Stimulated activated naive CD8-positive, alpha-beta T cell treated with anti-CD3 and anti-CD28 coated beads, Interleukin-15, Interleukin-2, amounts not matched to agents 100 ng/mL and 50 ng/mL, for 24 hours (primary cell): ENCODE measurements at regions not wholly inside any gene's neighbourhood (a gene's known extent, or its start where the extent isn't known, plus 50 kb on each side); places are given as distances from the start of the nearest gene placed in this dataset.
"Not testable (repeated sequence)": the region's sequence is repeated elsewhere in the genome, so short reads cannot be mapped to it uniquely, and the experiment has no call there.

Experiments
- H3K27ac Mint-ChIP-seq: one replicate; pipeline ENCODE4 v1.8.0; 2021; ENCODE audit warnings: mild to moderate bottlenecking, mixed read lengths
- H3K27me3 Mint-ChIP-seq: one replicate; pipeline ENCODE4 v1.8.0; 2021; ENCODE audit warnings: mixed read lengths
- H3K36me3 Mint-ChIP-seq: one replicate; pipeline ENCODE4 v1.8.0; 2021; ENCODE audit warnings: low read depth, mixed read lengths
- H3K4me1 Mint-ChIP-seq: one replicate; pipeline ENCODE4 v1.8.0; 2021; ENCODE audit warnings: low read depth, mixed read lengths
- H3K4me3 Mint-ChIP-seq: one replicate; pipeline ENCODE4 v1.8.0; 2021; ENCODE audit warnings: mild to moderate bottlenecking, mixed read lengths
- H3K9me3 Mint-ChIP-seq: one replicate; pipeline ENCODE4 v1.8.0; 2021; ENCODE audit warnings: mixed read lengths

DNA sequence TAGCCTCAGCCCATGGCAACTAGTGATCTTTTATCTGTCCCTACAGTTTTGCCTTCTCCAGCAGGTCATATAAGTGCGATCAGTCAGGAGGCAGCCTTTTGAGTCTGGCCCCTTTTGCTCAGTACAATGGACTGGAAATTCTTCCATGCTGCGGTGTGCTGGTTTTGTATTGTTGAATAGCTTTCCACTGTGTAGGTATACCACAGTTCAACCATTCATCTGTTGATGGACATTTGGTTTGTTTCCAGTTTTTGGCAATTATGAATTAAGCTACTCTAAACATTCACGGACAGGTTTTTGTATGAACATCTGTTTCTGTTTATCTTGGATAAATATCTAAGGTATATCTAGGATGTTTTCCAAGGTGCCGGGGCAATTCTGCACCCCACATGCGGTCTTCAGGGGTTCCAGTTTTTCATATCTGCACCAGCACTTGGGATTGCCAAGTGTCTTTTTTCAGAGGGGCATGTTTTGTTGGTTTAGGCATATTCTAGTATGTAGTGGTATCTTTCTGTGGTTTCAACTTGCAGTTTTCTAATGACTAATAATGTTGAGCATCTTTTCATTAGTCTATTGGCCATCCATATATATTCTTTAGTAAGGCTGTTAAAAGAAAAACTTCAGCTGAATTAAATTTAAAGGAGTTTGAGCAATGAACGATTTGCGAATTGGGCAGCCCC is 141.0 kb downstream of the TFAP2C start:
- no peaks in the 10 kb centered on the region for H3K4me1 Mint-ChIP-seq
- H3K4me3 Mint-ChIP-seq: no peak overlapping the region
- no peaks in the 10 kb centered on the region for H3K36me3 Mint-ChIP-seq
- H3K27ac Mint-ChIP-seq: no peak overlapping the region
- H3K27me3 Mint-ChIP-seq: no peaks in the 10 kb centered on the region
- H3K9me3 Mint-ChIP-seq: no peaks in the 10 kb centered on the region

- H3K9me3 Mint-ChIP-seq: no peaks in the 10 kb centered on the region
- H3K27ac Mint-ChIP-seq: no peak overlapping the region
- no peaks in the 10 kb centered on the region for H3K27me3 Mint-ChIP-seq
- no peaks in the 10 kb centered on the region for H3K36me3 Mint-ChIP-seq
- no peaks in the 10 kb centered on the region for H3K4me1 Mint-ChIP-seq
- no peak overlapping the region for H3K4me3 Mint-ChIP-seq
Observed at GRCh38 chr20:56773749-56774148, 144.6 kb downstream of the TFAP2C start.

DNA sequence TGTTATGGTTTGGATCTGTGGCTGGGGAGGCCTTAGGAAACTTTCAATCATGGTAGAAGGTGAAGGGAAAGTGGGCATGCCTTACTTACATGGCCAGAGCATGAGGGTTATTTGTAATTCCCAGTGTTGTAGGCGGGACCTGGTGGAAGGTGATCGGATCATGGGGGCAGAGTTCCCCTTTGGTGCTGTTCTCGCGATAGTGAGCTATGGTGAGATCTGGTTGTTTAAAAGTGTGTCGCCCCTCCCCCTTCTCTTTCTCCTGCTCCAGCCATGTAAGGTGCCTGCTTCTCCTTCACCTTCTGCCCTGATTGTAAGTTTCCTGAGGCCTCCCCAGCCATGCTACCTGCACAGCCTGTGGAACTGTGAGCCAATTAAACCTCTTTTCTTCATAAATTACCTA is 145.8 kb downstream of the TFAP2C start:
- Mint-ChIP-seq H3K36me3 (no peaks in the 10 kb centered on the region), H3K9me3 (no peaks in the 10 kb centered on the region), H3K27ac (no peak overlapping the region), H3K27me3 (peaks cover under 1% of the 10 kb centered on the region), H3K4me1 (no peaks in the 10 kb centered on the region), H3K4me3 (no peak overlapping the region)

- no peaks in the 10 kb centered on the region for H3K4me1 Mint-ChIP-seq
- no peak overlapping the region for H3K27ac Mint-ChIP-seq
- H3K9me3 Mint-ChIP-seq: no peaks in the 10 kb centered on the region
- H3K4me3 Mint-ChIP-seq: no peak overlapping the region
- H3K36me3 Mint-ChIP-seq: no peaks in the 10 kb centered on the region
- H3K27me3 Mint-ChIP-seq: peaks cover 4% of the 10 kb centered on the region
Observed at GRCh38 chr20:56776345-56776744, 147.2 kb downstream of the TFAP2C start.

- no peak overlapping the region for H3K4me3 Mint-ChIP-seq
- no peaks in the 10 kb centered on the region for H3K36me3 Mint-ChIP-seq
- H3K4me1 Mint-ChIP-seq: no peaks in the 10 kb centered on the region
Observed at GRCh38 chr20:56778765-56779195, 149.7 kb downstream of the TFAP2C start.

GRCh38 chr20:56779452-56780143 is 150.5 kb downstream of the TFAP2C start:
- Mint-ChIP-seq H3K27me3 (peaks cover 4% of the 10 kb centered on the region), H3K9me3 (no peaks in the 10 kb centered on the region), H3K4me1 (no peaks in the 10 kb centered on the region), H3K4me3 (no peak overlapping the region), H3K27ac (no peak overlapping the region), H3K36me3 (no peaks in the 10 kb centered on the region)

More at GRCh38 chr20:56778765-56779195, 149.7 kb downstream of the TFAP2C start:
- Mint-ChIP-seq H3K27me3 (peaks cover 4% of the 10 kb centered on the region), H3K9me3 (no peaks in the 10 kb centered on the region), H3K27ac (no peak overlapping the region)

GRCh38 chr20:56780266-56780665 is 151.2 kb downstream of the TFAP2C start:
- Mint-ChIP-seq H3K9me3 (no peaks in the 10 kb centered on the region), H3K27me3 (peaks cover 4% of the 10 kb centered on the region), H3K27ac (no peak overlapping the region), H3K36me3 (no peaks in the 10 kb centered on the region), H3K4me3 (no peak overlapping the region), H3K4me1 (no peaks in the 10 kb centered on the region)

DNA sequence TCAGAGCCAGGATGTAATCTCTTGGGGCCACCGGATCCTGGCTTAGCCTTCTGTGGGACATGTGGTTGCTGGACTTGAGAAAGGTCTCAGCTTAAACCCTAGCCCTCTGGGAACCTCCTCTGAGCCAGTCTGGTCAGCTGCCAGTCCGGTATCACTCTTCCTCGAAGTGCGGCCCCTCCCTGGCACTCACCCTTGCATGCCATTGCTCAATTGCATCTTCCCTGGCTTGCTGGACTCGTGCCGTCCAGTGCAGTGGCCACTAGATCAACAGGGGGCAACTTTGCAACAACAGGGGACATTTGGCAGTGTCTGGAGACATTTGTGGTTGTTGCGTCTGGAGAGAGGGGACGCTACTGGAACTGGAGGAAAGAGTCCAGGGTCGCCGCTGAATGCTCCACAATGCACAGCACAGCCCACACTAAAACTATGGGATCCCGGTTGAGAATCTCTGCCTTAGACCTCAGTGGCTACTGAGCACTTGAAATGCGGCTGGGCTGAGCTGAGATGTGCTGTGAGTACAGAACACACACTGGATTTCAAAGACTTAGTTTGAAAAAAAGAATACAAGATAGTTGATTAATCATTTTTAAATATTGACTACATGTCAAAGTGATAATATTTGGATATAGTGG is 152.1 kb downstream of the TFAP2C start:
- H3K27me3 Mint-ChIP-seq: peaks cover 4% of the 10 kb centered on the region
- no peaks in the 10 kb centered on the region for H3K36me3 Mint-ChIP-seq
- H3K9me3 Mint-ChIP-seq: no peaks in the 10 kb centered on the region
- no peak overlapping the region for H3K27ac Mint-ChIP-seq
- H3K4me3 Mint-ChIP-seq: no peak overlapping the region
- no peaks in the 10 kb centered on the region for H3K4me1 Mint-ChIP-seq

DNA sequence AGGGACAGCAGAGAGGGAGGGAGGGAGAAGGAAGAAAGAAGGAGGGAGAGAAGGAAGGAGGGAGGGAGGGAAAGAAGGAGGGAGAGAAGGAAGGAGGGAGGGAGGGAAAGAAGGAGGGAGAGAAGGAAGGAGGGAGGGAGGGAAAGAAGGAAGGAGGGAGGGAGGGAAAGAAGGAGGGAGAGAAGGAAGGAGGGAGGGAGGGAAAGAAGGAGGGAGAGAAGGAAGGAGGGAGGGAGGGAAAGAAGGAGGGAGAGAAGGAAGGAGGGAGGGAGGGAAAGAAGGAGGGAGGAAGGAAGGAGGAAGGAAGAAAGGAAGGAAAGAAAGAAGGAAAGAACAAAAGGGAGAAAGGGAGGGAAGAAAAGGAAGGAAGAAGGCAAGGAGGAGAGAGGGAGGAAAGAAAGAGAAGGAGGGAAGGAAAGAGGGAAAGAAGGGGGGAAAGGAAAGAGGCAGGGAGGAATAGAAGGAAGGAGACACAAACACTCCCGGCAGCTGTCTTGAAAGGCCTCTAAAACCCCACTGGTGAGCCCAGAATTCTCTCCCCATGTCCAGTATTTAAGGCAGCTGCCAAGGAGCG is 153.0 kb downstream of the TFAP2C start:
- H3K27me3 Mint-ChIP-seq, H3K4me1 Mint-ChIP-seq, H3K4me3 Mint-ChIP-seq, H3K27ac Mint-ChIP-seq, H3K36me3 Mint-ChIP-seq, H3K9me3 Mint-ChIP-seq: not testable (repeated sequence)

- H3K4me1 Mint-ChIP-seq, H3K27me3 Mint-ChIP-seq, H3K9me3 Mint-ChIP-seq, H3K4me3 Mint-ChIP-seq, H3K36me3 Mint-ChIP-seq, H3K27ac Mint-ChIP-seq: not testable (repeated sequence)
Observed at GRCh38 chr20:56782814-56783213, 153.7 kb downstream of the TFAP2C start.

- Mint-ChIP-seq H3K27ac (no peak overlapping the region), H3K4me1 (no peaks in the 10 kb centered on the region), H3K4me3 (no peak overlapping the region), H3K36me3 (no peaks in the 10 kb centered on the region), H3K9me3 (no peaks in the 10 kb centered on the region), H3K27me3 (peaks cover 4% of the 10 kb centered on the region)
Observed at GRCh38 chr20:56783826-56784225, 154.7 kb downstream of the TFAP2C start.

DNA sequence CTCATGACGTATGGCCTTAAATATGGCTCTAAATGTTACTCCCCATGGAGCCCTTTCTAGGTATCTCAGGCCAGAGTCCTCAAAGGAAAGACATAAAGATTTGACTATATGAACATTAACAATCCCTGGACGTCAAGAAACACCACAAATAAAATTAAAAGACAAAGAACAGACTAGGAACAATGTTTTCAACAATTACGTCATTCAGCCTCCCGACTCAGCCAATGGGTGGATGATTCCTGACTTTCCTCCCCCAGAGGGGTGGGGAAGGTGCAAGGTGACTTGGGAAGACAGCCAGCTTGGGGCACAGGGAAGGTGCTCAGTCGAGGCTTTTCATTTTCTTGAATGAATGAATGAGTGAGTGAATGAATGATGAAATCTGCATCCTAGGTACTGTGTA is 157.4 kb downstream of the TFAP2C start:
- Mint-ChIP-seq H3K4me1 (no peaks in the 10 kb centered on the region), H3K4me3 (no peak overlapping the region), H3K9me3 (no peaks in the 10 kb centered on the region), H3K27me3 (no peaks in the 10 kb centered on the region), H3K36me3 (no peaks in the 10 kb centered on the region), H3K27ac (no peak overlapping the region)

- Mint-ChIP-seq H3K9me3 (no peaks in the 10 kb centered on the region), H3K36me3 (no peaks in the 10 kb centered on the region), H3K27ac (no peak overlapping the region), H3K4me1 (no peaks in the 10 kb centered on the region), H3K4me3 (no peak overlapping the region), H3K27me3 (no peaks in the 10 kb centered on the region)
Observed at GRCh38 chr20:56788041-56788670, 159.1 kb downstream of the TFAP2C start.

DNA sequence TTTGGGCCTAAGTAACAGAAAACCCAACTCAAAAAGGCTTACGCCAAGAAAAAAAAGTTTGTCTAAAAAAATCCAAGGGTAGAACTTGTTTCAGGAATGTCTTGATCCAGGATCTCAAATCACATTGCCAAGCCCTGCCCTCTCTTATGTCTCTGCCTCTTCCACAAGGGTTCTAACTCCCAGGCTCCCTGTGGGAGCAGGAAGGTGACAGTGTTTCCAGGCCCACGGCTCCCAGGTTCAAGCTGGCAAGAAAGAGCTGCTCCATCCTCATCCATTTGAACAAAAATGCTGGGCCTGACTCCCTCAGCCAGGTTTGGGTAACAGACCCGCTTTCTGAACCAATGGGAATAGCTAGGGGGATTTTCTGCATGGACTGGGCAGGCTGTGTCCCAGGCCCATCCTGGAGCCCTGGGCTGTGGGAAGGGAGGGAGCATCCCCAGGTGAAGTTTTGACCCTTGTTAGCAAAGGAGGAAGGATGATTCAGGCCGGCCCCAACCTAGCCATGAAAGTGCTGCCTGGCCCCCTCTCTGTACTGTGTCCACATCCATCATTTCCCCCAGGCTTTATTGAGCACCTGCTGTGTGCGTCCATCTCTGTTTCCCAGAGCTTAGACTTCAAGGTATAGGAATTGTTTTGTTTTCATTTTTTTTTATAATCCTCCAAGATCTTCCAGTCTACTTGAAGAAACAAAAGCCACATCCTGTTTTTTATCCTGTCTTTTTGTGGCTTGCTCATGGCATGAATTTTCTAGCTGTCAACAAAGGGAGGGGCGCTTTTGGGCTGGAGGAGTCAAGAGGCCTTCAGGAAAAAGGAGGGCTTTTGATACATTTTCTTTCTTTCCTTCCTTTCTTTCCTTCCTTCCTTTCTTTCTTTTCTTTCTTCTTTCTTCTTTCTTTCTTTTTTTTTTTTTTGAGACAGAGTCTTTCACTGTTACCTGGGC is 159.8 kb downstream of the TFAP2C start:
- Mint-ChIP-seq H3K4me1 (no peaks in the 10 kb centered on the region), H3K36me3 (no peaks in the 10 kb centered on the region), H3K27ac (no peak overlapping the region), H3K4me3 (no peak overlapping the region), H3K27me3 (peaks cover 1% of the 10 kb centered on the region), H3K9me3 (no peaks in the 10 kb centered on the region)
